Suprapubic skin (tissue), 4 donors: ENCODE measurements at regions not wholly inside any gene's neighbourhood (a gene's known extent, or its start where the extent isn't known, plus 50 kb on each side); places are given as distances from the start of the nearest gene placed in this dataset.

ENCODE experiments used
- POLR2A ChIP-seq, 2 donors: fragments of 450-650 bp; IDR thresholded peaks; one replicate each; pipeline ENCODE4 v1.6.1; 2017; ENCODE audit warnings: antibody characterized with exemption in 2 of 2, mild to moderate bottlenecking in 2 of 2, moderate library complexity in 2 of 2
- POLR2AphosphoS5 ChIP-seq, 3 donors: sonication (generic); formaldehyde crosslinking; IDR thresholded peaks; one replicate each; pipeline ENCODE4 v1.6.1; 2017; ENCODE audit warnings: antibody characterized with exemption in 3 of 3

- no peak for TF ChIP-seq POLR2AphosphoS5 (IDR thresholded peaks at IDR 0.05)
- no peak for TF ChIP-seq POLR2A (IDR thresholded peaks at IDR 0.05)
Observed at GRCh38 chr5:142412581-142412980, 87.8 kb upstream of the SPRY4 start.
